ENCODE measurements at regions not wholly inside any gene's neighbourhood (a gene's known extent, or its start where the extent isn't known, plus 50 kb on each side); places are given as distances from the start of the nearest gene placed in this dataset.

DNA sequence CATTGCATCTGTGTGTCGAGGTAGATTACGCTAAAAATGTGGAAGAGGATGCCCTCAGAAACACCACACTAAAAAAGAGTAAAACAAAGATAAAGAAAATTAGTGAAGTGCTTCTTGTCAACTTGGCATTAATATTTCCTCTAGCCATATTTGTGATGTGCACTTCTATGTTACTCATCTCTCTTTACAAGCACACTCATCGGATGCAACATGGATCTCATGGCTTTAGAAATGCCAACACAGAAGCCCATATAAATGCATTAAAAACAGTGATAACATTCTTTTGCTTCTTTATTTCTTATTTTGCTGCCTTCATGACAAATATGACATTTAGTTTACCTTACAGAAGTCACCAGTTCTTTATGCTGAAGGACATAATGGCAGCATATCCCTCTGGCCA lies 79.0 kb upstream of the SCIN start:
- Histone ChIP-seq H3K4me3 (no peak overlapping the region), H2AFZ (no peak overlapping the region; the same call in 1 of the 2 replicates), H3K9me2 (ENCODE audit: insufficient read depth) (no peaks in the 10 kb centered on the region), H3K4me1 (ENCODE audit: insufficient read depth) (peaks cover 10% of the 10 kb centered on the region; the same call in 1 of the 2 replicates), H3F3A (replicated peaks; ENCODE audit: low read depth) (no peaks in the 10 kb centered on the region), H3K27me3 (ENCODE audit: insufficient read depth) (no peaks in the 10 kb centered on the region), H3K27ac (ENCODE audit: low read depth) (no peak overlapping the region), H4K20me1 (replicated peaks; ENCODE audit: insufficient read depth) (no peaks in the 10 kb centered on the region), H3K36me3 (ENCODE audit: insufficient read depth) (no peaks in the 10 kb centered on the region), H3K4me2 (no peak overlapping the region), H3K79me2 (replicated peaks; ENCODE audit: insufficient read depth) (no peaks in the 10 kb centered on the region)
- TF ChIP-seq ZNF331 (CRISPR knock-in tag; IDR thresholded peaks at IDR 0.05; ENCODE audit: low read depth) (no peak), NANOG (IDR thresholded peaks at IDR 0.05; ENCODE audit: borderline replicate concordance) (no peak), POLR2AphosphoS5 (IDR thresholded peaks at IDR 0.05; ENCODE audit: low read depth) (no peak), ETS1 (IDR thresholded peaks at IDR 0.05) (no peak), CREB1 (CRISPR knock-in tag; IDR thresholded peaks at IDR 0.05; ENCODE audit: low read depth) (no peak), STAT1 (IDR thresholded peaks at IDR 0.05; ENCODE audit: unreplicated experiment) (no peak), ZNF114 (CRISPR knock-in tag; IDR thresholded peaks at IDR 0.05) (no peak), EZH2 (IDR thresholded peaks at IDR 0.05; ENCODE audit: low read depth, unreplicated experiment) (no peak), EZH2phosphoT487 (IDR thresholded peaks at IDR 0.05; ENCODE audit: unreplicated experiment) (no peak), JUNB (IDR thresholded peaks at IDR 0.05; ENCODE audit: unreplicated experiment) (no peak)
- TF ChIP-seq, protein P1, sequence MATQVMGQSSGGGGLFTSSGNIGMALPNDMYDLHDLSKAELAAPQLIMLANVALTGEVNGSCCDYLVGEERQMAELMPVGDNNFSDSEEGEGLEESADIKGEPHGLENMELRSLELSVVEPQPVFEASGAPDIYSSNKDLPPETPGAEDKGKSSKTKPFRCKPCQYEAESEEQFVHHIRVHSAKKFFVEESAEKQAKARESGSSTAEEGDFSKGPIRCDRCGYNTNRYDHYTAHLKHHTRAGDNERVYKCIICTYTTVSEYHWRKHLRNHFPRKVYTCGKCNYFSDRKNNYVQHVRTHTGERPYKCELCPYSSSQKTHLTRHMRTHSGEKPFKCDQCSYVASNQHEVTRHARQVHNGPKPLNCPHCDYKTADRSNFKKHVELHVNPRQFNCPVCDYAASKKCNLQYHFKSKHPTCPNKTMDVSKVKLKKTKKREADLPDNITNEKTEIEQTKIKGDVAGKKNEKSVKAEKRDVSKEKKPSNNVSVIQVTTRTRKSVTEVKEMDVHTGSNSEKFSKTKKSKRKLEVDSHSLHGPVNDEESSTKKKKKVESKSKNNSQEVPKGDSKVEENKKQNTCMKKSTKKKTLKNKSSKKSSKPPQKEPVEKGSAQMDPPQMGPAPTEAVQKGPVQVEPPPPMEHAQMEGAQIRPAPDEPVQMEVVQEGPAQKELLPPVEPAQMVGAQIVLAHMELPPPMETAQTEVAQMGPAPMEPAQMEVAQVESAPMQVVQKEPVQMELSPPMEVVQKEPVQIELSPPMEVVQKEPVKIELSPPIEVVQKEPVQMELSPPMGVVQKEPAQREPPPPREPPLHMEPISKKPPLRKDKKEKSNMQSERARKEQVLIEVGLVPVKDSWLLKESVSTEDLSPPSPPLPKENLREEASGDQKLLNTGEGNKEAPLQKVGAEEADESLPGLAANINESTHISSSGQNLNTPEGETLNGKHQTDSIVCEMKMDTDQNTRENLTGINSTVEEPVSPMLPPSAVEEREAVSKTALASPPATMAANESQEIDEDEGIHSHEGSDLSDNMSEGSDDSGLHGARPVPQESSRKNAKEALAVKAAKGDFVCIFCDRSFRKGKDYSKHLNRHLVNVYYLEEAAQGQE (IDR thresholded peaks at IDR 0.05; ENCODE audit: unreplicated experiment) = no peak
- TF ChIP-seq, protein P2, sequence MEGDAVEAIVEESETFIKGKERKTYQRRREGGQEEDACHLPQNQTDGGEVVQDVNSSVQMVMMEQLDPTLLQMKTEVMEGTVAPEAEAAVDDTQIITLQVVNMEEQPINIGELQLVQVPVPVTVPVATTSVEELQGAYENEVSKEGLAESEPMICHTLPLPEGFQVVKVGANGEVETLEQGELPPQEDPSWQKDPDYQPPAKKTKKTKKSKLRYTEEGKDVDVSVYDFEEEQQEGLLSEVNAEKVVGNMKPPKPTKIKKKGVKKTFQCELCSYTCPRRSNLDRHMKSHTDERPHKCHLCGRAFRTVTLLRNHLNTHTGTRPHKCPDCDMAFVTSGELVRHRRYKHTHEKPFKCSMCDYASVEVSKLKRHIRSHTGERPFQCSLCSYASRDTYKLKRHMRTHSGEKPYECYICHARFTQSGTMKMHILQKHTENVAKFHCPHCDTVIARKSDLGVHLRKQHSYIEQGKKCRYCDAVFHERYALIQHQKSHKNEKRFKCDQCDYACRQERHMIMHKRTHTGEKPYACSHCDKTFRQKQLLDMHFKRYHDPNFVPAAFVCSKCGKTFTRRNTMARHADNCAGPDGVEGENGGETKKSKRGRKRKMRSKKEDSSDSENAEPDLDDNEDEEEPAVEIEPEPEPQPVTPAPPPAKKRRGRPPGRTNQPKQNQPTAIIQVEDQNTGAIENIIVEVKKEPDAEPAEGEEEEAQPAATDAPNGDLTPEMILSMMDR (conservative IDR thresholded peaks at IDR 0.05; ENCODE audit: low read depth in 2 of 2) = no peak
- TF ChIP-seq, protein P3, sequence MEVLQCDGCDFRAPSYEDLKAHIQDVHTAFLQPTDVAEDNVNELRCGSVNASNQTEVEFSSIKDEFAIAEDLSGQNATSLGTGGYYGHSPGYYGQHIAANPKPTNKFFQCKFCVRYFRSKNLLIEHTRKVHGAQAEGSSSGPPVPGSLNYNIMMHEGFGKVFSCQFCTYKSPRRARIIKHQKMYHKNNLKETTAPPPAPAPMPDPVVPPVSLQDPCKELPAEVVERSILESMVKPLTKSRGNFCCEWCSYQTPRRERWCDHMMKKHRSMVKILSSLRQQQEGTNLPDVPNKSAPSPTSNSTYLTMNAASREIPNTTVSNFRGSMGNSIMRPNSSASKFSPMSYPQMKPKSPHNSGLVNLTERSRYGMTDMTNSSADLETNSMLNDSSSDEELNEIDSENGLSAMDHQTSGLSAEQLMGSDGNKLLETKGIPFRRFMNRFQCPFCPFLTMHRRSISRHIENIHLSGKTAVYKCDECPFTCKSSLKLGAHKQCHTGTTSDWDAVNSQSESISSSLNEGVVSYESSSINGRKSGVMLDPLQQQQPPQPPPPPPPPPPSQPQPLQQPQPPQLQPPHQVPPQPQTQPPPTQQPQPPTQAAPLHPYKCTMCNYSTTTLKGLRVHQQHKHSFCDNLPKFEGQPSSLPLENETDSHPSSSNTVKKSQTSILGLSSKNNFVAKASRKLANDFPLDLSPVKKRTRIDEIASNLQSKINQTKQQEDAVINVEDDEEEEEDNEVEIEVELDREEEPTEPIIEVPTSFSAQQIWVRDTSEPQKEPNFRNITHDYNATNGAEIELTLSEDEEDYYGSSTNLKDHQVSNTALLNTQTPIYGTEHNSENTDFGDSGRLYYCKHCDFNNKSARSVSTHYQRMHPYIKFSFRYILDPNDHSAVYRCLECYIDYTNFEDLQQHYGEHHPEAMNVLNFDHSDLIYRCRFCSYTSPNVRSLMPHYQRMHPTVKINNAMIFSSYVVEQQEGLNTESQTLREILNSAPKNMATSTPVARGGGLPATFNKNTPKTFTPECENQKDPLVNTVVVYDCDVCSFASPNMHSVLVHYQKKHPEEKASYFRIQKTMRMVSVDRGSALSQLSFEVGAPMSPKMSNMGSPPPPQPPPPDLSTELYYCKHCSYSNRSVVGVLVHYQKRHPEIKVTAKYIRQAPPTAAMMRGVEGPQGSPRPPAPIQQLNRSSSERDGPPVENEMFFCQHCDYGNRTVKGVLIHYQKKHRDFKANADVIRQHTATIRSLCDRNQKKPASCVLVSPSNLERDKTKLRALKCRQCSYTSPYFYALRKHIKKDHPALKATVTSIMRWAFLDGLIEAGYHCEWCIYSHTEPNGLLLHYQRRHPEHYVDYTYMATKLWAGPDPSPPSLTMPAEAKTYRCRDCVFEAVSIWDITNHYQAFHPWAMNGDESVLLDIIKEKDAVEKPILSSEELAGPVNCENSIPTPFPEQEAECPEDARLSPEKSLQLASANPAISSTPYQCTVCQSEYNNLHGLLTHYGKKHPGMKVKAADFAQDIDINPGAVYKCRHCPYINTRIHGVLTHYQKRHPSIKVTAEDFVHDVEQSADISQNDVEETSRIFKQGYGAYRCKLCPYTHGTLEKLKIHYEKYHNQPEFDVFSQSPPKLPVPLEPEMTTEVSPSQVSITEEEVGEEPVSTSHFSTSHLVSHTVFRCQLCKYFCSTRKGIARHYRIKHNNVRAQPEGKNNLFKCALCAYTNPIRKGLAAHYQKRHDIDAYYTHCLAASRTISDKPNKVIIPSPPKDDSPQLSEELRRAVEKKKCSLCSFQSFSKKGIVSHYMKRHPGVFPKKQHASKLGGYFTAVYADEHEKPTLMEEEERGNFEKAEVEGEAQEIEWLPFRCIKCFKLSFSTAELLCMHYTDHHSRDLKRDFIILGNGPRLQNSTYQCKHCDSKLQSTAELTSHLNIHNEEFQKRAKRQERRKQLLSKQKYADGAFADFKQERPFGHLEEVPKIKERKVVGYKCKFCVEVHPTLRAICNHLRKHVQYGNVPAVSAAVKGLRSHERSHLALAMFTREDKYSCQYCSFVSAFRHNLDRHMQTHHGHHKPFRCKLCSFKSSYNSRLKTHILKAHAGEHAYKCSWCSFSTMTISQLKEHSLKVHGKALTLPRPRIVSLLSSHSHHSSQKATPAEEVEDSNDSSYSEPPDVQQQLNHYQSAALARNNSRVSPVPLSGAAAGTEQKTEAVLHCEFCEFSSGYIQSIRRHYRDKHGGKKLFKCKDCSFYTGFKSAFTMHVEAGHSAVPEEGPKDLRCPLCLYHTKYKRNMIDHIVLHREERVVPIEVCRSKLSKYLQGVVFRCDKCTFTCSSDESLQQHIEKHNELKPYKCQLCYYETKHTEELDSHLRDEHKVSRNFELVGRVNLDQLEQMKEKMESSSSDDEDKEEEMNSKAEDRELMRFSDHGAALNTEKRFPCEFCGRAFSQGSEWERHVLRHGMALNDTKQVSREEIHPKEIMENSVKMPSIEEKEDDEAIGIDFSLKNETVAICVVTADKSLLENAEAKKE (CRISPR knock-in tag; IDR thresholded peaks at IDR 0.05) = no peak
- Mint-ChIP-seq H3K4me3 (no peak overlapping the region), H3K27ac (peak overlapping the region; percentile 61), H3K4me1 (peaks cover 15% of the 10 kb centered on the region), H3K27me3 (ENCODE audit: insufficient read depth, low read depth, poor library complexity) (no peaks in the 10 kb centered on the region), H3K36me3 (ENCODE audit: low read depth) (no peaks in the 10 kb centered on the region), H3K9me3 (no peaks in the 10 kb centered on the region)
- ATAC-seq (no peak), DNase-seq (ENCODE audit: low spot score) (no peak)
